Panc1 (cell line): ENCODE measurements at regions not wholly inside any gene's neighbourhood (a gene's known extent, or its start where the extent isn't known, plus 50 kb on each side); places are given as distances from the start of the nearest gene placed in this dataset.

Experiments
- ATAC-seq: fragments of 200-7000 bp; cut with Tn5 transposase; 2 replicates; pipeline ENCODE4 v1.9.1; 2020; ENCODE audit warnings: mild to moderate bottlenecking, moderate library complexity
- BruUV-seq: library from RNA; stranded (reverse); fragments of 400-500 nt; replicated peaks from 2 replicates; lab custom pipeline; 2021; lab: Mats Ljungman, UMichigan
- CTCF ChIA-PET: fragments of 300-600 bp; sonication (Branson Sonifier 250); formaldehyde crosslinking; loops from one replicate; lab custom pipeline; 2022; ENCODE audit warnings: antibody characterized with exemption; lab: Charles Lee
- POLR2A ChIA-PET: fragments of 300-600 bp; sonication (Branson Sonifier 250); formaldehyde crosslinking; loops from one replicate; lab custom pipeline; 2022; ENCODE audit warnings: antibody characterized with exemption; lab: Charles Lee
- DNase-seq: peaks from one replicate; pipeline ENCODE4 v3.0.0-alpha.2; 2010; ENCODE audit warnings: low read depth, low spot score
- H3K27ac ChIP-seq: 2 replicates; pipeline ENCODE4 v1.5.1; 2011; ENCODE audit warnings: mild to moderate bottlenecking, low read length, inconsistent platforms
- H3K27me3 ChIP-seq: fragments of 200-500 bp; sonication (Bioruptor generic); 2 replicates; pipeline ENCODE4 v1.6.0; 2014; ENCODE audit warnings: low read length, inconsistent platforms; ENCODE audit not compliant: control insufficient read depth, insufficient read depth
- H3K36me3 ChIP-seq: fragments of 200-500 bp; sonication (Bioruptor generic); 2 replicates; pipeline ENCODE4 v1.5.1; 2014; ENCODE audit warnings: inconsistent platforms, mild to moderate bottlenecking, low read length, moderate library complexity; ENCODE audit not compliant: control insufficient read depth, insufficient read depth
- H3K4me1 ChIP-seq: 2 replicates; pipeline ENCODE4 v1.5.1; 2011; ENCODE audit warnings: inconsistent platforms, mild to moderate bottlenecking, low read length, moderate library complexity; ENCODE audit not compliant: control insufficient read depth, insufficient read depth
- H3K4me3 ChIP-seq, 2 experiments: 2 replicates each; pipeline ENCODE4 v1.5.1; 2011 to 2012; ENCODE audit warnings: low read depth in 2 of 2, low read length in 2 of 2, mild to moderate bottlenecking in 2 of 2, inconsistent platforms in 1 of 2, moderate library complexity in 1 of 2
- H3K9me3 ChIP-seq: fragments of 200-500 bp; sonication (Bioruptor generic); 2 replicates; pipeline ENCODE4 v1.5.1; 2014; ENCODE audit warnings: low read depth, mild to moderate bottlenecking, inconsistent platforms, low read length, moderate library complexity; ENCODE audit not compliant: control insufficient read depth, insufficient read depth
- POLR2AphosphoS5 ChIP-seq: IDR thresholded peaks from 2 replicates; pipeline ENCODE4 v1.6.1; 2012; ENCODE audit warnings: mild to moderate bottlenecking, low read depth, low read length, moderate library complexity
- SIN3A ChIP-seq: IDR thresholded peaks from 2 replicates; pipeline ENCODE4 v1.6.1; 2012; ENCODE audit warnings: low read depth, mild to moderate bottlenecking, low read length, moderate library complexity, borderline replicate concordance; ENCODE audit not compliant: insufficient read depth
- TCF7L2 ChIP-seq: IDR thresholded peaks from 2 replicates; pipeline ENCODE4 v1.6.1; 2011; ENCODE audit warnings: mild to moderate bottlenecking, low read depth, low read length, inconsistent platforms
- in situ Hi-C: cut with HindIII; loops from 2 replicates; pipeline ENCODE4 v1.10.0; 2016; ENCODE audit warnings: low sequenced_read_pairs, low pct_unique_long_range_greater_than_20kb
- intact Hi-C: fragments of 100-400 bp; cut with micrococcal nuclease; formaldehyde crosslinking; loops from one replicate; pipeline ENCODE4 v1.10.0; 2022; ENCODE audit not compliant: unreplicated experiment
- TF ChIP-seq, protein P1 (sequence below), 2 experiments: IDR thresholded peaks; 2 replicates each; pipeline ENCODE4 v1.6.1; 2011 to 2012; ENCODE audit warnings: low read depth in 2 of 2, control low read depth in 1 of 2, low read length in 1 of 2, mild to moderate bottlenecking in 1 of 2, moderate library complexity in 1 of 2; ENCODE audit not compliant: insufficient read depth in 1 of 2
- TF ChIP-seq, protein P2 (sequence below): fragments of 450-650 bp; IDR thresholded peaks from 2 replicates; pipeline ENCODE4 v1.5.1; 2017; ENCODE audit warnings: mild to moderate bottlenecking

DNA sequence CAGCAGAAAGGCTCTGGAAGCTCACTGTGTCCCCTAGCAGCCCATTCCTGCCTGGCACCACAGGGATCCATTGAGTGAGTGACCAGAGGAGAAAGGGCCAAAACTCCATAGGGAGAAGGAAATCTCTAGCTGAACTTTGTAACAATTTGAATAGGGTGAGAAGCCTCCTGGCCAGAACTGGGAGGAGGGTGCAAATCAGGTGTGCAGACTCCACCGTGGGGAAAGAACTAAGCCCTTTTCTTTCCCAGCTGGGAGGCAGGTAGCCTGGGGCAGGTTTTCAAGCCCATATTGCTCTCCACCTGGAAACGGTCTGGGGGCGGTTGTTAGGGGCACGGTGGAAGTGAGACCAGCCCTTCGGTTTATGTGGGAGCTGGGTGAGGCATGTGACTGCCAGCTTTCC, 227.2 kb downstream of the SNCA start:
- Histone ChIP-seq H3K4me3 (no peak overlapping the region), H3K27me3 (no peaks in the 10 kb centered on the region), H3K4me1 (no peaks in the 10 kb centered on the region), H3K9me3 (no peaks in the 10 kb centered on the region), H3K27ac (no peak overlapping the region), H3K36me3 (no peaks in the 10 kb centered on the region)
- ChIA-PET CTCF (no interaction called here), POLR2A (no interaction called here)
- in situ Hi-C loops (no loop called here), intact Hi-C loops (no loop called here)
- BruUV-seq: no TSS peak
- DNase-seq (no peak), ATAC-seq (no peak)
- TF ChIP-seq POLR2AphosphoS5 (no peak), SIN3A (no peak), TCF7L2 (no peak)
- TF ChIP-seq, protein P1, sequence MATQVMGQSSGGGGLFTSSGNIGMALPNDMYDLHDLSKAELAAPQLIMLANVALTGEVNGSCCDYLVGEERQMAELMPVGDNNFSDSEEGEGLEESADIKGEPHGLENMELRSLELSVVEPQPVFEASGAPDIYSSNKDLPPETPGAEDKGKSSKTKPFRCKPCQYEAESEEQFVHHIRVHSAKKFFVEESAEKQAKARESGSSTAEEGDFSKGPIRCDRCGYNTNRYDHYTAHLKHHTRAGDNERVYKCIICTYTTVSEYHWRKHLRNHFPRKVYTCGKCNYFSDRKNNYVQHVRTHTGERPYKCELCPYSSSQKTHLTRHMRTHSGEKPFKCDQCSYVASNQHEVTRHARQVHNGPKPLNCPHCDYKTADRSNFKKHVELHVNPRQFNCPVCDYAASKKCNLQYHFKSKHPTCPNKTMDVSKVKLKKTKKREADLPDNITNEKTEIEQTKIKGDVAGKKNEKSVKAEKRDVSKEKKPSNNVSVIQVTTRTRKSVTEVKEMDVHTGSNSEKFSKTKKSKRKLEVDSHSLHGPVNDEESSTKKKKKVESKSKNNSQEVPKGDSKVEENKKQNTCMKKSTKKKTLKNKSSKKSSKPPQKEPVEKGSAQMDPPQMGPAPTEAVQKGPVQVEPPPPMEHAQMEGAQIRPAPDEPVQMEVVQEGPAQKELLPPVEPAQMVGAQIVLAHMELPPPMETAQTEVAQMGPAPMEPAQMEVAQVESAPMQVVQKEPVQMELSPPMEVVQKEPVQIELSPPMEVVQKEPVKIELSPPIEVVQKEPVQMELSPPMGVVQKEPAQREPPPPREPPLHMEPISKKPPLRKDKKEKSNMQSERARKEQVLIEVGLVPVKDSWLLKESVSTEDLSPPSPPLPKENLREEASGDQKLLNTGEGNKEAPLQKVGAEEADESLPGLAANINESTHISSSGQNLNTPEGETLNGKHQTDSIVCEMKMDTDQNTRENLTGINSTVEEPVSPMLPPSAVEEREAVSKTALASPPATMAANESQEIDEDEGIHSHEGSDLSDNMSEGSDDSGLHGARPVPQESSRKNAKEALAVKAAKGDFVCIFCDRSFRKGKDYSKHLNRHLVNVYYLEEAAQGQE (IDR thresholded peaks at IDR 0.05; ENCODE audit: insufficient read depth in 1 of 2, low read depth in 2 of 2, low read length in 1 of 2): no peak
- TF ChIP-seq, protein P2, sequence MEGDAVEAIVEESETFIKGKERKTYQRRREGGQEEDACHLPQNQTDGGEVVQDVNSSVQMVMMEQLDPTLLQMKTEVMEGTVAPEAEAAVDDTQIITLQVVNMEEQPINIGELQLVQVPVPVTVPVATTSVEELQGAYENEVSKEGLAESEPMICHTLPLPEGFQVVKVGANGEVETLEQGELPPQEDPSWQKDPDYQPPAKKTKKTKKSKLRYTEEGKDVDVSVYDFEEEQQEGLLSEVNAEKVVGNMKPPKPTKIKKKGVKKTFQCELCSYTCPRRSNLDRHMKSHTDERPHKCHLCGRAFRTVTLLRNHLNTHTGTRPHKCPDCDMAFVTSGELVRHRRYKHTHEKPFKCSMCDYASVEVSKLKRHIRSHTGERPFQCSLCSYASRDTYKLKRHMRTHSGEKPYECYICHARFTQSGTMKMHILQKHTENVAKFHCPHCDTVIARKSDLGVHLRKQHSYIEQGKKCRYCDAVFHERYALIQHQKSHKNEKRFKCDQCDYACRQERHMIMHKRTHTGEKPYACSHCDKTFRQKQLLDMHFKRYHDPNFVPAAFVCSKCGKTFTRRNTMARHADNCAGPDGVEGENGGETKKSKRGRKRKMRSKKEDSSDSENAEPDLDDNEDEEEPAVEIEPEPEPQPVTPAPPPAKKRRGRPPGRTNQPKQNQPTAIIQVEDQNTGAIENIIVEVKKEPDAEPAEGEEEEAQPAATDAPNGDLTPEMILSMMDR: no peak

DNA sequence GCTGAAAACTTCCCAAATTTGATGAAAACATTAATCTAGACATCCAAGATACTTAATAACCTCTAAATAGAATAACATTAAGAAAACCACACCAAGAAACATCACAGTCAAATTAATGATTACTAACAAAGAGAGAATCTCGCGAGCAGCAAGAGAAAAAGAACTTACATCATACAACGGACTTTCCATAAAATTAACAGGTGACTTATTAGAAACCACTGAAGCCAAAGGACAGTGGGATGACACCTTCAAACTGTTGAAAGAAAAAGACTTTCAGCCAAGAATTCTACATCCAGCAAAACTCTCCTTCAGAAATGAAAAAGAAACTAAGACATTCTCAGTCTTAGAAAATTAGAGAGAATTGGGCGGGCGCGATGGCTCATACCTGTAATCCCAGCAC, 232.0 kb downstream of the SNCA start:
- ATAC-seq (no peak), DNase-seq (no peak)
- in situ Hi-C loops: no loop called here
- no peaks in the 10 kb centered on the region for H3K9me3 ChIP-seq
- ChIA-PET POLR2A (no interaction called here), CTCF (no interaction called here)
- H3K27ac ChIP-seq: no peak overlapping the region
- H3K27me3 ChIP-seq: no peaks in the 10 kb centered on the region
- H3K36me3 ChIP-seq: no peaks in the 10 kb centered on the region
- no peaks in the 10 kb centered on the region for H3K4me1 ChIP-seq
- TF ChIP-seq POLR2AphosphoS5 (no peak), SIN3A (no peak), TCF7L2 (no peak)
- TF ChIP-seq, protein P2: no peak
- TF ChIP-seq, protein P1 (IDR thresholded peaks at IDR 0.05; ENCODE audit: insufficient read depth in 1 of 2, low read depth in 2 of 2, low read length in 1 of 2): no peak
- no peak overlapping the region for H3K4me3 ChIP-seq
- no TSS peak for BruUV-seq
- intact Hi-C loops: no loop called here
